Right lobe of liver (tissue), 6 donors: ENCODE measurements at regions not wholly inside any gene's neighbourhood (a gene's known extent, or its start where the extent isn't known, plus 50 kb on each side); places are given as distances from the start of the nearest gene placed in this dataset.

Experiments
- ATAC-seq, 4 donors: fragments of 200-7000 bp; cut with Tn5 transposase; one replicate each; pipeline ENCODE4 v1.9.1; 2020; ENCODE audit warnings: mild to moderate bottlenecking in 4 of 4, moderate library complexity in 4 of 4
- DNase-seq, 3 donors: peaks; one replicate each; pipeline ENCODE4 v3.0.0-alpha.2; 2020
- H3K27ac ChIP-seq, 3 donors: fragments of 200-600 bp; one replicate each; pipeline ENCODE4 v1.8.0; 2022
- H3K27me3 ChIP-seq, 2 donors: fragments of 200-600 bp; one replicate each; pipeline ENCODE4 v1.8.0; 2022
- H3K36me3 ChIP-seq, 4 donors: fragments of 200-600 bp; sonication (generic) in 1 of 4; one replicate each; pipeline versions ENCODE4 v1.5.1 to v1.8.0; 2017 to 2022; ENCODE audit warnings: control low read depth in 1 of 4
- H3K4me1 ChIP-seq, 4 donors: fragments of 200-600 bp; sonication (generic) in 1 of 4; one replicate each; pipeline versions ENCODE4 v1.5.1 to v1.8.0; 2017 to 2022; ENCODE audit warnings: control low read depth in 1 of 4
- H3K4me3 ChIP-seq, 3 donors: fragments of 200-600 bp; one replicate each; pipeline ENCODE4 v1.8.0; 2022
- H3K9me3 ChIP-seq, 4 donors: fragments of 200-600 bp; sonication (generic) in 1 of 4; one replicate each; pipeline versions ENCODE4 v1.5.1 to v1.8.0; 2017 to 2022; ENCODE audit warnings: control low read depth in 1 of 4
- POLR2A ChIP-seq: fragments of 450-650 bp; IDR thresholded peaks from one replicate; pipeline ENCODE4 v1.6.1; 2017; ENCODE audit warnings: antibody characterized with exemption, mild to moderate bottlenecking
- WGBS: methylation state at CpG from one replicate; pipeline ENCODE4 v1.1.6; 2018; ENCODE audit warnings: low coverage, low lambda C conversion rate; ENCODE audit not compliant: insufficient coverage; ENCODE audit errors: missing lambda C conversion rate; 5-methylcytosine and 5-hydroxymethylcytosine counted together
- intact Hi-C, 2 donors: fragments of 100-400 bp; cut with DNase I; formaldehyde crosslinking; loops; one replicate each; pipeline versions ENCODE4 v1.11.2 to v1.14.1; 2022
- TF ChIP-seq, protein P1 (sequence below), 4 donors: fragments of 200-600 bp in 3 of 4; fragments of 450-650 bp in 1 of 4; IDR thresholded peaks; one replicate each; pipeline versions ENCODE4 v1.5.1 to v1.8.0; 2016 to 2022; ENCODE audit warnings: antibody characterized with exemption in 4 of 4, mild to moderate bottlenecking in 2 of 4
- donor health status: DM: no; HTN: yes; CAD: no.
- donor health status: DM: no; HTN: no; CAD: no.
- donor health status: DM: no; HTN: no; CAD: no.
- donor health status: DM: no; HTN: yes; CAD: no.
- donor health status: DM: no; HTN: yes; CAD: no.

DNA sequence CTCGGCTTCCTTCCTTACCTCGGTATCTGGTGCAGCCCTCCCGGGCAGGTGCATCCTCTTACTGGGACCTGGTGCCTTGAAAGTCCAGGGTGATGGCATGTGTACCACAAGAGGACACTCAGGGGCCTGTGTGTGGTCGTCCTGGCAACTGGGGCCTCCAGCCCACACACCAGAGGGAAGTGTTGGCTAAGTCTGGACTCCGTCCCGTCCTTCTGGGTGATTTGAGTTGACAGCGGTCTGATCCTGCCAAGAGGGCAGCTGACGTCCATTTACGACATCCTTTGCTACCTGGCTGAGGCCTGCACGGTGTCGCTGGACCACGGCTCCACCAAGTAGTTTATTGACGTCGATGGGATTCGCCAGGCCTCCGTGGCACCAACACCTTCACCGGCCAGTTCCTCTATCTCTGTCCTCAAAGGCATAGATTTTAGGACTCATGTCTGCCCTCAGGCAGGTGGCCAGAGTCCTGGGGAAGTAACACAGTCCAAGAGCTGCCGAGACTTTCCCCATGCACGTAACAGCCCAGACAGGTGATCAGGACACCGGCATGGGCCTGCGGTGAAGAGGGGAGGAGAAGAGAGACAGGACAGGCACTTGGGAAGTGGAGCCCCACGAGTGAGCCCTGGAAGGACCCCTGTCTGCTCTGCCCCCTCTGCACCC, 186.0 kb upstream of the HDAC4 start:
- no peaks in the 10 kb centered on the region for H3K27me3 ChIP-seq
- H3K9me3 ChIP-seq, result no peaks in the 10 kb centered on the region
- no peaks in the 10 kb centered on the region for H3K36me3 ChIP-seq
- 46% methylated on average over 7 of the region's 22 CpGs for WGBS
- DNase-seq (peak in 1 of 3 donors; percentile 46), ATAC-seq (no peak)
- H3K4me3 ChIP-seq, result no peak overlapping the region
- TF ChIP-seq, protein P1, sequence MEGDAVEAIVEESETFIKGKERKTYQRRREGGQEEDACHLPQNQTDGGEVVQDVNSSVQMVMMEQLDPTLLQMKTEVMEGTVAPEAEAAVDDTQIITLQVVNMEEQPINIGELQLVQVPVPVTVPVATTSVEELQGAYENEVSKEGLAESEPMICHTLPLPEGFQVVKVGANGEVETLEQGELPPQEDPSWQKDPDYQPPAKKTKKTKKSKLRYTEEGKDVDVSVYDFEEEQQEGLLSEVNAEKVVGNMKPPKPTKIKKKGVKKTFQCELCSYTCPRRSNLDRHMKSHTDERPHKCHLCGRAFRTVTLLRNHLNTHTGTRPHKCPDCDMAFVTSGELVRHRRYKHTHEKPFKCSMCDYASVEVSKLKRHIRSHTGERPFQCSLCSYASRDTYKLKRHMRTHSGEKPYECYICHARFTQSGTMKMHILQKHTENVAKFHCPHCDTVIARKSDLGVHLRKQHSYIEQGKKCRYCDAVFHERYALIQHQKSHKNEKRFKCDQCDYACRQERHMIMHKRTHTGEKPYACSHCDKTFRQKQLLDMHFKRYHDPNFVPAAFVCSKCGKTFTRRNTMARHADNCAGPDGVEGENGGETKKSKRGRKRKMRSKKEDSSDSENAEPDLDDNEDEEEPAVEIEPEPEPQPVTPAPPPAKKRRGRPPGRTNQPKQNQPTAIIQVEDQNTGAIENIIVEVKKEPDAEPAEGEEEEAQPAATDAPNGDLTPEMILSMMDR (IDR thresholded peaks at IDR 0.05), result no peak
- no peak for TF ChIP-seq POLR2A
- H3K27ac ChIP-seq, result no peak overlapping the region
- no peaks in the 10 kb centered on the region for H3K4me1 ChIP-seq
- intact Hi-C loops, result no loop called here

DNA sequence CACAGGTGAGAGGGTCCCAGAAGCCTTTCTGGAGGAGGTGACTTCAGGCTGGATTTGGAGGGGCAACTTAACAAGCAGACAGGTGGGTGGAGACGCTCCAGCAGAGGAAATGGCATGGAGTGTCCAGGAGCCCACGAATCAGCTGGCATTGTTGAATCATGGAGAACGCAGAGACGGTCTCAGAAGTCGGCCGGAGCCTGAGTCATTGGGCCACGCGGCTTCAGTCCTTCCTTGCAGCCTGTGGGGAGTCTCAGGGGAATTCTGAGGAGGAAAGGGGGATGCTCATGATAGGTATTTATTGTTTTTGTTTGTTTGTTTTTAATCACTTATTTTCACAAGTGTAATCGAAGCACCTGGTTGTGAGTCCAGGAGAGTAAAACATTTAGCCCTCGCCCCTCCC, 184.6 kb upstream of the HDAC4 start:
- DNase-seq (peak in 2 of 3 donors; percentile 5 to 25), ATAC-seq (no peak)
- Histone ChIP-seq H3K27me3 (no peaks in the 10 kb centered on the region), H3K27ac (no peak overlapping the region), H3K36me3 (no peaks in the 10 kb centered on the region), H3K4me1 (no peaks in the 10 kb centered on the region), H3K4me3 (no peak overlapping the region), H3K9me3 (no peaks in the 10 kb centered on the region)
- TF ChIP-seq POLR2A, result no peak
- TF ChIP-seq, protein P1 (IDR thresholded peaks at IDR 0.05), result no peak
- intact Hi-C loops, result no loop called here
- WGBS, result 61% methylated on average over 10 of the region's 10 CpGs

DNA sequence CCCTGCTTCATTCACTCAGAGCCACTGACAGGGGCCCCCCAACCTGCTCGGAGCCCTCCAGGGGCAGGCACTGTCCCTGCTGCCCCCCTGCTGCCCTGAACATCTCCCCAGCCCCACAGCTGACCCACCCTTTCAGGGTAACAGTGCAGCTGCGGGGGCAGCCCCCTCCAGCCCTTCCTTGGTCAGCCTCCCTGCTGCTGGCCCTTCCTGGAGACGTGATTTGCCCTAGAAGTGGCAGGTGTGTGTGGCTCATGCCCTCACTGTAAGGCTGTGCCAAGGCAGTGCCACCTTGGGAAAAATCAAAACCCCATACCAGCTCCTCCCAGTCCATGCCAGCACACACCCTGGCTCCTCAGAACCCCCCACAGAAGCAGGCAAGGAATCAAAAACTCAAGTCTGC, 184.2 kb upstream of the HDAC4 start:
- Histone ChIP-seq H3K27me3 (no peaks in the 10 kb centered on the region), H3K36me3 (no peaks in the 10 kb centered on the region), H3K27ac (no peak overlapping the region), H3K4me3 (no peak overlapping the region), H3K9me3 (no peaks in the 10 kb centered on the region), H3K4me1 (no peaks in the 10 kb centered on the region)
- intact Hi-C loops, result no loop called here
- ATAC-seq (no peak), DNase-seq (peak in 1 of 3 donors; percentile 9)
- WGBS, result no CpG with 5 or more reads among the region's 3 CpGs
- TF ChIP-seq POLR2A, result no peak
- TF ChIP-seq, protein P1 (IDR thresholded peaks at IDR 0.05), result no peak

DNA sequence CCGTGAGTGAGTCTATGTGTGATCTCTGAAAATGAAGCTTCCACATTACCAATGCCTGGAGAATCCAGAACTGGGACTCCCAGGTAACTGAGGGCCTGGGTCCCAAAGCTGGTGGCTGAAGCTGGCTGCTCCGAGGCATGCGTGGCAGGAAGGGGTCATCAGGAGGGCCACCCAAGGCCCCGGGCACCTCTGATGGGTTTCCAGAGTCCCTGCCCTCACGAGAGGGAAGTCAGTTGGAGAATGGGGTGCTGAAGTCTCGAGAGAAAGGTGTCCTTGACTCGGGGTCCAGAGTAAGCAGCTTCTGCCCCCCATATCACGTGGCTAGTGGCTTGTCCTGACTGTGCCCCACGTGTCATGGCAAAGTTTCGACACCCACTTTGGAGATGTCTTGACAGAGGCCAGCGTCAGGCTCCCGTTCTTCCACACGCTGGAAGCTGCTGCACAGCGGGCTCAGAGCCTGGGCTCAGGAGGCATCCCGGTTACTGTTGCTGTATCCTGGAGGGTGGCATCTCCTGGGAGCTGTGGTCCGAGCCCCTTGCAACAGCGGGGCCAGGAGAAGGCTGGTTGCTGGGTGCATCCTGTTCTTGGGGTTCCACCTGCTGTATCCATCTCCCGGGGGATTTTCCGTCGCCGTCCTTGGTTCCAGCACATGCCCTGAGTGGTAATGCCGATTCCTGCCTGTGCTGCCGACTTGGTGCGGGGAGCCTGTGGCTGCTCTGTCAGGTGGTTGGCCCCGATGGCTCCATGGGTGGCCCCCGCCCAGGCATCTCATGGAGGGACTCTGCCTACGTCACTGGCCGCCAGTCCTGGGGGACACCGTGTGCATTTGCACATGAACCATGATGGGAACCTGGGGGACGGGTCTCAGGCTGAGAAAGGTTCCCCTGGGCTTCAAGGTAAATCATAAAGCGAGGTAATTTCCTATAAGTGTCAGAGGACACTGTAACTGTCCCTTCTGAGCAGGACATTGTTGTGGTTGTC, 183.3 kb upstream of the HDAC4 start:
- ATAC-seq, result no peak
- peak in 1 of 3 donors; percentile 52 for DNase-seq
- intact Hi-C loops, result no loop called here
- Histone ChIP-seq H3K36me3 (no peaks in the 10 kb centered on the region), H3K4me3 (no peak overlapping the region), H3K27ac (no peak overlapping the region), H3K27me3 (no peaks in the 10 kb centered on the region), H3K9me3 (no peaks in the 10 kb centered on the region), H3K4me1 (no peaks in the 10 kb centered on the region)
- WGBS, result 53% methylated on average over 5 of the region's 31 CpGs
- TF ChIP-seq, protein P1 (IDR thresholded peaks at IDR 0.05), result no peak
- no peak for TF ChIP-seq POLR2A
